Subcutaneous abdominal adipose tissue (tissue), 5 donors: ENCODE measurements at regions not wholly inside any gene's neighbourhood (a gene's known extent, or its start where the extent isn't known, plus 50 kb on each side); places are given as distances from the start of the nearest gene placed in this dataset.

ENCODE experiments used
- H3K27ac ChIP-seq: one replicate; pipeline ENCODE4 v1.7.0; 2013; ENCODE audit warnings: low read depth, mild to moderate bottlenecking, inconsistent platforms, low read length, moderate library complexity
- H3K27me3 ChIP-seq, 5 donors: one replicate each; pipeline ENCODE4 v1.7.0; 2013; ENCODE audit warnings: low read length in 5 of 5, inconsistent platforms in 1 of 5; ENCODE audit not compliant: control insufficient read depth in 5 of 5, insufficient read depth in 4 of 5
- H3K36me3 ChIP-seq, 5 donors: one replicate each; pipeline ENCODE4 v1.7.0; 2013; ENCODE audit warnings: low read length in 5 of 5; ENCODE audit not compliant: control insufficient read depth in 5 of 5, insufficient read depth in 5 of 5
- H3K4me1 ChIP-seq, 5 donors: one replicate each; pipeline ENCODE4 v1.7.0; 2013; ENCODE audit warnings: low read length in 5 of 5, mild to moderate bottlenecking in 3 of 5, moderate library complexity in 1 of 5; ENCODE audit not compliant: control insufficient read depth in 5 of 5, insufficient read depth in 5 of 5
- H3K4me3 ChIP-seq, 5 donors: one replicate each; pipeline ENCODE4 v1.7.0; 2013; ENCODE audit warnings: low read length in 5 of 5, low read depth in 1 of 5
- H3K9ac ChIP-seq, 5 donors: one replicate each; pipeline ENCODE4 v1.7.0; 2013; ENCODE audit warnings: low read length in 5 of 5, mild to moderate bottlenecking in 4 of 5, moderate library complexity in 3 of 5
- H3K9me3 ChIP-seq, 5 donors: one replicate each; pipeline ENCODE4 v1.7.0; 2013; ENCODE audit warnings: low read length in 5 of 5; ENCODE audit not compliant: control insufficient read depth in 5 of 5
- donor health status: healthy.
- donor health status: healthy.
- donor health status: healthy.
- donor health status: healthy.
- donor health status: healthy.

DNA sequence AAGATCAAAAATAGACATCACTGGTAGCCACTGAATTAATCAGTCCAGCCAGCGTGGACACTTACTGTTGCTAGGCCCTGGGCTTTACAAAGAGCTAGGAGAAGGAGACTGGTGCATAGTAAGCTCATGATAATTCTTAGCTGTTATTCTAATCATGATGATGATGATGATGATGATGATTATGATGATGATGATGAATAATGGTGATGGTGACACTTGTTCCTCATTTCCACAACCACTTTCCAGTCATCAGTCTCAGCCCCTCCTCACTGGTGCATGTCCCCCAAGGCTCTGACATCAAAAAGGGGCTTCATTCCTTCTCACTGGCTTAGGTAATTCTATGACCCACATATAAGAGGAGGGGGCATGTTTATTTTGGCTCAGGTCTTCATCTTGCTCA, 701.0 kb downstream of the PTPRU start:
- no peaks in the 10 kb centered on the region for H3K9me3 ChIP-seq
- no peak overlapping the region for H3K27ac ChIP-seq
- H3K27me3 ChIP-seq = peaks cover 3 to 13% (median 9%) of the 10 kb centered on the region in 5 donors
- H3K9ac ChIP-seq = no peak overlapping the region
- H3K4me1 ChIP-seq = peaks cover 0 to 12% (median 3%) of the 10 kb centered on the region in 5 donors
- no peak overlapping the region for H3K4me3 ChIP-seq
- H3K36me3 ChIP-seq = no peaks in the 10 kb centered on the region

DNA sequence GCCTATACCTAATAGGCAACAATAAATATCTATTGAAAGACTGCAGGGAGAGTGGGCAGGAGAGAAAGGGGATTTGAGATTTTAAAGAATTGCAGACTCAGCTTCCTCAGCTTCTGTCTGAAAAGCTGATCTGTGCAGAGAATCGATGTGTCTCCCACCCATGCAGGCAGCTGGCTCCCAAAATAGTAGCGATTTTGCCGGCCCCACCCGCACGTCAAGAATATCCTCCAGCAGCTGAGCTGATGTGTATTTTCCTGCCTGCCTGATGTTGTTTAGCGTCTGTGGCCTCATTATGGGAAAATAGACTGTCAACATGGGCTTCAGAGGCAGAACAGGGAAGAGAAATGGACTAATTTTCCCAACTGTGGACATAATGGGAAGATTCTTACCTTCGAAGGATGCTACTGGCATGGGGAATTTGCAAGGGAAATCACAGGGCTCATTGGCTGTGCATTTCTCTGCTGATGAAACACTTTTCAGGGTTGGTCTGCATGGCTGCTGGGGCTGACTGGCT, 699.8 kb downstream of the PTPRU start:
- Histone ChIP-seq H3K36me3 (no peaks in the 10 kb centered on the region), H3K4me1 (peaks cover 0 to 14% (median 3%) of the 10 kb centered on the region in 5 donors), H3K9ac (no peak overlapping the region), H3K27ac (no peak overlapping the region), H3K9me3 (no peaks in the 10 kb centered on the region), H3K4me3 (no peak overlapping the region), H3K27me3 (peaks cover 3 to 23% (median 6%) of the 10 kb centered on the region in 5 donors)

GRCh38 chr1:29934255-29934772, 698.0 kb downstream of the PTPRU start:
- Histone ChIP-seq H3K9ac (no peak overlapping the region), H3K4me1 (peaks cover 0 to 14% (median 3%) of the 10 kb centered on the region in 5 donors), H3K27me3 (peaks cover 2 to 27% (median 11%) of the 10 kb centered on the region in 5 donors), H3K27ac (no peak overlapping the region), H3K4me3 (no peak overlapping the region), H3K9me3 (no peaks in the 10 kb centered on the region), H3K36me3 (no peaks in the 10 kb centered on the region)

GRCh38 chr1:29933067-29933466, 696.7 kb downstream of the PTPRU start:
- Histone ChIP-seq H3K9ac (no peak overlapping the region), H3K4me3 (no peak overlapping the region), H3K4me1 (peaks cover 0 to 14% (median 3%) of the 10 kb centered on the region in 5 donors), H3K27ac (no peak overlapping the region), H3K9me3 (no peaks in the 10 kb centered on the region), H3K36me3 (no peaks in the 10 kb centered on the region), H3K27me3 (peaks cover 2 to 27% (median 11%) of the 10 kb centered on the region in 5 donors)

- Histone ChIP-seq H3K27me3 (peaks cover 2 to 27% (median 11%) of the 10 kb centered on the region in 5 donors), H3K27ac (no peak overlapping the region), H3K9me3 (no peaks in the 10 kb centered on the region), H3K4me3 (no peak overlapping the region), H3K36me3 (no peaks in the 10 kb centered on the region), H3K9ac (no peak overlapping the region), H3K4me1 (peaks cover 0 to 14% (median 3%) of the 10 kb centered on the region in 5 donors)
Measured at GRCh38 chr1:29932626-29933025, 696.3 kb downstream of the PTPRU start.

DNA sequence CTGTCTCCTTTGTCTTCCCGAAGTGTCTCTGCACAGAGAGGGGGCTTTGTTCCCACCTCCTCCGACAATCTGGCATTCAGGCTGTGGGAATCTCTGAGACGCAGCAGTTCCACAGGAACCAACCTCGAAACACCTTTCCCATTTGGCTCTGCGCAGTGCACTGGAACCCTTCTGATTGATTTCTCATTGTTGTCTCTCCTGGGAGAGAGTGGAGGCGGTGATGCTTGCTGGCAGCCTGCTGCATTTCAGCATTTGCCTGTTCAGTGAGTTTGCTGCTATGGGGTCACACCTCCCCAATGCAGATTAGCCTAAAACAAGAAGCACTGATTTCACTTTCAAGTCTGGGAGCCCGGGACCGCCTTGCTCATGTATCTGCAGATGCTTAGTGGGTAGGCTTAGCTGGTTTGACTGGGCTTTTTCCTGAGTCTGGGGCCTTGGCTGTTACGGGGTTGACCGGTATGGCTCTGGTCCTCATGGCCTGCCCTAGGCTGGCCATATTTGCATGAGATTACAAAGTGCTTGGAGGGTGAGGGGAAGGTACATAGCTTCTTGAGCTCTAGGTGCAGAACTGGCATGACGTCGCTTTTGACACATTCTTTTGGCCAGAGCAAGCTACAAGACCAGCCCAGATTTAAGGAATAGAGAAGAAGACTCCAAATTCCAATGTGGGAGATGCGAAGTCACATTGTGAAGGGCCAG, 695.3 kb downstream of the PTPRU start:
- Histone ChIP-seq H3K4me3 (no peak overlapping the region), H3K36me3 (no peaks in the 10 kb centered on the region), H3K9ac (no peak overlapping the region), H3K27ac (no peak overlapping the region), H3K9me3 (no peaks in the 10 kb centered on the region), H3K4me1 (peaks cover 0 to 14% (median 3%) of the 10 kb centered on the region in 5 donors), H3K27me3 (peaks cover 2 to 27% (median 11%) of the 10 kb centered on the region in 5 donors)

GRCh38 chr1:29925058-29925457, 688.7 kb downstream of the PTPRU start:
- Histone ChIP-seq H3K9me3 (no peaks in the 10 kb centered on the region), H3K4me3 (no peak overlapping the region), H3K36me3 (no peaks in the 10 kb centered on the region), H3K4me1 (no peaks in the 10 kb centered on the region), H3K27ac (no peak overlapping the region), H3K9ac (no peak overlapping the region), H3K27me3 (peaks cover 3 to 7% (median 5%) of the 10 kb centered on the region in 5 donors)

GRCh38 chr1:29924017-29924431, 687.7 kb downstream of the PTPRU start:
- no peaks in the 10 kb centered on the region for H3K9me3 ChIP-seq
- H3K27me3 ChIP-seq = peaks cover 2 to 5% (median 5%) of the 10 kb centered on the region in 5 donors
- no peak overlapping the region for H3K27ac ChIP-seq
- no peaks in the 10 kb centered on the region for H3K36me3 ChIP-seq
- H3K4me1 ChIP-seq = no peaks in the 10 kb centered on the region
- H3K9ac ChIP-seq = no peak overlapping the region
- no peak overlapping the region for H3K4me3 ChIP-seq

DNA sequence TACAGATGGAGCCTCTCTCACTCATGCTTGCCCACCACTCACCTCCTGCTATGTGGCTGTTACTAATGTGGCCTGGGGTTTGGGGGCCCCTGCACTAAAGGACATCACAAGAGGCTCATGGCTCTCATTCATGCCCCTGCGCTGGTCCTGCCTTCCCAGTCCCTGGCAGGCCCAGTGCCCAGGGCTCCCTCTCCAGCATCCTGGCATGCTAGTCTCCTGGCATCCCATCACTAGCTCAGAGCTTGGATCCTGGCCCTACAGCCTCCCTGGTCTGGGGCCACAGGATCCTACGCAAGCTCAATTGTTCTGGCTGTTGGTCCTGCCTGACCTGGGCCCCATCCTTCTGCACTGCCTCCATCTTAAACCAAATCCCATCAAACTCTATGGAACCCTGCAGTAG, 685.4 kb downstream of the PTPRU start:
- Histone ChIP-seq H3K9me3 (no peaks in the 10 kb centered on the region), H3K36me3 (no peaks in the 10 kb centered on the region), H3K27ac (no peak overlapping the region), H3K4me3 (no peak overlapping the region), H3K9ac (no peak overlapping the region), H3K27me3 (peaks cover 2 to 5% (median 5%) of the 10 kb centered on the region in 5 donors), H3K4me1 (no peaks in the 10 kb centered on the region)

DNA sequence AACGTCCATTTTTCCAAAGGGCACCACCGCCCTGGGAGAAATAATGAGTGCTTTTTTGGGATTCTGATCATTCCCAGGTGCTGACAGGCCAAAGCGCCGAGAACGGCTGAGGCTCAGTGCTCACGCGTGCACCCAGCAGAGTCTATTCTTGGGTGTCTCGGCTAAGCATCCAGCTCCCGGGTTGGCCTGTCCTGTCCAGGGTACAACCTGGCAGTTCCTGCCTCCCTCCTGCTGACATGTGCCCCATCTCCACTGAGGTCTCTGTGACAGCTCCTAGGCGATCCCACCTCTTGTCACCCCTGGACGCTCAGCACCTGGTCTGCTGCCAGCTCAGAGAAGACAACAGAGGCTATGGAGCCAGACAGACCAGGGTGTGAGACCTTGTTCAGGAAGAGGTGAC, 684.5 kb downstream of the PTPRU start:
- peaks cover 2 to 5% (median 5%) of the 10 kb centered on the region in 5 donors for H3K27me3 ChIP-seq
- H3K9ac ChIP-seq = no peak overlapping the region
- H3K27ac ChIP-seq = no peak overlapping the region
- no peaks in the 10 kb centered on the region for H3K4me1 ChIP-seq
- no peaks in the 10 kb centered on the region for H3K36me3 ChIP-seq
- no peak overlapping the region for H3K4me3 ChIP-seq
- no peaks in the 10 kb centered on the region for H3K9me3 ChIP-seq
